Aorta (tissue), 5 donors: ENCODE measurements at regions not wholly inside any gene's neighbourhood (a gene's known extent, or its start where the extent isn't known, plus 50 kb on each side); places are given as distances from the start of the nearest gene placed in this dataset.
A peak's percentile ranks its signal among the peaks of the same experiment; 100 is the strongest.

Source experiments
- ATAC-seq: fragments of 200-7000 bp; cut with Tn5 transposase; one replicate; pipeline ENCODE4 v1.9.1; 2022; ENCODE audit warnings: moderate library complexity; ENCODE audit not compliant: low FRiP score
- DNase-seq, 2 donors: peaks; one replicate each; pipeline ENCODE4 v3.0.0-alpha.2; 2020
- H3K27ac ChIP-seq, 2 donors: one replicate each; pipeline ENCODE4 v1.5.1; 2013; ENCODE audit warnings: low read length in 2 of 2, mild to moderate bottlenecking in 2 of 2, moderate library complexity in 2 of 2, control low read depth in 1 of 2, inconsistent platforms in 1 of 2, low read depth in 1 of 2
- H3K27me3 ChIP-seq, 2 donors: one replicate each; pipeline ENCODE4 v1.6.1; 2013; ENCODE audit warnings: control low read depth in 1 of 2, low read length in 1 of 2, mild to moderate bottlenecking in 1 of 2, moderate library complexity in 1 of 2; ENCODE audit not compliant: insufficient read depth in 2 of 2, control insufficient read depth in 1 of 2
- H3K36me3 ChIP-seq, 2 donors: one replicate each; pipeline ENCODE4 v1.6.1; 2013; ENCODE audit warnings: control low read depth in 1 of 2, low read length in 1 of 2, mild to moderate bottlenecking in 1 of 2; ENCODE audit not compliant: insufficient read depth in 2 of 2, control insufficient read depth in 1 of 2
- H3K4me1 ChIP-seq, 2 donors: one replicate each; pipeline ENCODE4 v1.6.1; 2013; ENCODE audit warnings: low read length in 2 of 2, control low read depth in 1 of 2, mild to moderate bottlenecking in 1 of 2, moderate library complexity in 1 of 2; ENCODE audit not compliant: insufficient read depth in 2 of 2, control insufficient read depth in 1 of 2
- H3K4me3 ChIP-seq, 2 donors: one replicate each; pipeline ENCODE4 v1.5.1; 2013; ENCODE audit warnings: low read length in 2 of 2, control low read depth in 1 of 2, mild to moderate bottlenecking in 1 of 2
- H3K9me3 ChIP-seq: one replicate; pipeline ENCODE4 v1.6.1; 2013; ENCODE audit warnings: mild to moderate bottlenecking, low read length; ENCODE audit not compliant: control insufficient read depth
- WGBS, 2 donors: extraction: QIAGEN DNeasy Blood & Tissue Kit; methylation state at CpG; one replicate each; pipeline ENCODE4 v1.1.7; 2013; 5-methylcytosine and 5-hydroxymethylcytosine counted together
- intact Hi-C, 2 donors: fragments of 100-400 bp; cut with DNase I; formaldehyde crosslinking; loops; one replicate each; pipeline versions ENCODE4 v1.14.2 to v1.15.0; 2022
- donor health status: healthy with polysubstance abuse.
- donor health status: Bipolar disorder and iron deficiency.
- donor health status: DM: no; HTN: no; CAD: no.
- donor health status: DM: no; HTN: no; CAD: no.
- donor health status: DM: yes; HTN: yes; CAD: no.

DNA sequence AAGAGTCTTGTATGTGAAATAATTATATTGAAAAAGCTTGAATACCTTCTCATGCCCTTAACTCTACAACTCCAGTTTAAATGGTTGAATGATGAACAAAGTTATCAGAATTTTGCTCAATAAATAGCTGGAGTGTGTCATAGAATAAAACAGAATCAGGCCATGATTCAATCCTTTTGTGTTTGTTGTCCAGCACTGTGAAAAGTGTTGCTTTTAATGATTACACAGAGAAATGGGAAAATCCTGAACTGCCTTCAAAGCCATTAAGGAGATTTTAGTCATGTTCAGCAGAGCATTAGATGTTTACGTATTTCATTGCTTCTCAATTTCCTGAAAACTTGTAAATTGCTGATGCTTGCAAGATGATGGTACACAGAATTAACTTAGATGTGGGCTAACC is 262.9 kb upstream of the BTBD3 start:
- peaks cover 0 to 2% of the 10 kb centered on the region in 2 donors for H3K27me3 ChIP-seq
- H3K4me1 ChIP-seq, result no peaks in the 10 kb centered on the region
- no peak overlapping the region for H3K27ac ChIP-seq
- 94 to 99% methylated on average over 1 of the region's 1 CpG for WGBS, 2 donors
- intact Hi-C loops, result no loop called here
- DNase-seq (no peak), ATAC-seq (no peak)
- no peaks in the 10 kb centered on the region for H3K36me3 ChIP-seq
- H3K9me3 ChIP-seq, result peaks cover 2% of the 10 kb centered on the region
- H3K4me3 ChIP-seq, result no peak overlapping the region

DNA sequence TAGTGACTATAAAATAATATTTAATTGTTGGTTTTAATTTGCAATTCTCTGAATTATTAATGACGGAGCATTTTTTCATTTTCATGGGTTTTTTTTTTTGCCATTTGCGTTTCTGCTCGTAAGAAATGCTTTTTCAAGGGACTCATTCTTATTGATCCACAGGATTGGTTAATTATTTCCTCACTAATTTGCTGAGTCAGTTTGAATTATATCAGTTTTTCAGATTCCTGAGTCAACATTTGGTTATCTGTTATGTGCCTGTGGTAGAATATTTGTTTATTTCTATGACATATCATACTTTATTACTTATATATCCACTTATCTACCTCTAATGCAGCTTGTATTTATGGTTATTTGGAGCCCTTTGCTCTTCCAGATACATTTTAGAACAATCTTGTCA is 257.0 kb upstream of the BTBD3 start:
- H3K4me1 ChIP-seq, result no peaks in the 10 kb centered on the region
- no peak overlapping the region for H3K27ac ChIP-seq
- H3K27me3 ChIP-seq, result no peaks in the 10 kb centered on the region
- no peak overlapping the region for H3K4me3 ChIP-seq
- ATAC-seq, result no peak
- H3K36me3 ChIP-seq, result no peaks in the 10 kb centered on the region
- 88 to 90% methylated on average over 3 of the region's 3 CpGs for WGBS, 2 donors
- intact Hi-C loops, result no loop called here
- DNase-seq, result no peak
- H3K9me3 ChIP-seq, result no peaks in the 10 kb centered on the region

DNA sequence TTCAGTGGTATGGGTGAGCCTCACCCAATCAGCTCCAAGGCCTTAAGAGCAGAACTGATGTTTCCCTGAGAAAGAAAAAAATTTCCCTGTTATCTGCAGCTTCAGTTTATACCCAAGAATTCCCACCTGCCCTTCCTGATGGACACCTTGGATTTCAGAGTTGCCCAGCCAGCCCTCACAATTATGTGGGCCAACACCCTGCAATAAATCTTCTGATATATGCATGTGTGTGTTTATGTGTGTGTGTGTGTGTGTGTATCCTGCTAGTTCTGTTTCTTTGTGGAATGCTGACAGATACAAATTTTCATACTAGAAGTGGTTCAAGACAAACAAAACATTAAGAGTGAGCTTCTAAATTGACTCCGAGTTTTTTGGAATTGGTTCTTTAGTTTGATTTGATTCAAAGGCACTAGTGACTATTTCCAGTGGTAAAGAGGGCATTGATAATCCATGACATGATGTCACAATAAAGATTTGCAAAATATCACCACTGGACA is 246.6 kb upstream of the BTBD3 start:
- intact Hi-C loops, result no loop called here
- no peak overlapping the region for H3K4me3 ChIP-seq
- no peak overlapping the region for H3K27ac ChIP-seq
- H3K9me3 ChIP-seq, result peaks cover 1% of the 10 kb centered on the region
- ATAC-seq, result no peak
- H3K36me3 ChIP-seq, result no peaks in the 10 kb centered on the region
- H3K27me3 ChIP-seq, result no peaks in the 10 kb centered on the region
- WGBS, 2 donors, result 21 to 42% methylated on average over 1 of the region's 1 CpG
- no peak for DNase-seq
- H3K4me1 ChIP-seq, result no peaks in the 10 kb centered on the region

DNA sequence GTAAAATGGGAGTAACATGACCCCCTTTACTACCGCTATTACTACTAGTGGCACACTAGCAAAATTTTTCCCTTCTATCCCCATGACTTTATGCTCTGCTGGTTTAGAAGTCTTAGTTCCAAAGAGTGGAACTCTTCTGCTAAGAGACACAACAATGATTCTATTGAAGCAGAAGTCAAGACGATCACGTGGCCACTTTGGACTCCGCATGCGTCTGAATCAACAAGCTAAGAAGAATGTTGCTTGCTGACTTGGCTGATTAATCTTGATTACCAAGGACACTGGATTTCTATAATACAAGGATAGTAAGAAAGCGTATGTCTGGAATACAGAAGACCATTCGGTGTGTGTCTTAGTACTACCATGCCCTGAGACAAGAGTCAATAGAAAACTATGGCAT is 244.7 kb upstream of the BTBD3 start:
- ATAC-seq (no peak), DNase-seq (no peak)
- H3K27ac ChIP-seq, result no peak overlapping the region
- no peak overlapping the region for H3K4me3 ChIP-seq
- intact Hi-C loops, result no loop called here
- WGBS, 2 donors, result 87 to 93% methylated on average over 7 of the region's 7 CpGs
- H3K27me3 ChIP-seq, result no peaks in the 10 kb centered on the region
- H3K9me3 ChIP-seq, result peaks cover under 1% of the 10 kb centered on the region
- no peaks in the 10 kb centered on the region for H3K4me1 ChIP-seq
- H3K36me3 ChIP-seq, result no peaks in the 10 kb centered on the region

DNA sequence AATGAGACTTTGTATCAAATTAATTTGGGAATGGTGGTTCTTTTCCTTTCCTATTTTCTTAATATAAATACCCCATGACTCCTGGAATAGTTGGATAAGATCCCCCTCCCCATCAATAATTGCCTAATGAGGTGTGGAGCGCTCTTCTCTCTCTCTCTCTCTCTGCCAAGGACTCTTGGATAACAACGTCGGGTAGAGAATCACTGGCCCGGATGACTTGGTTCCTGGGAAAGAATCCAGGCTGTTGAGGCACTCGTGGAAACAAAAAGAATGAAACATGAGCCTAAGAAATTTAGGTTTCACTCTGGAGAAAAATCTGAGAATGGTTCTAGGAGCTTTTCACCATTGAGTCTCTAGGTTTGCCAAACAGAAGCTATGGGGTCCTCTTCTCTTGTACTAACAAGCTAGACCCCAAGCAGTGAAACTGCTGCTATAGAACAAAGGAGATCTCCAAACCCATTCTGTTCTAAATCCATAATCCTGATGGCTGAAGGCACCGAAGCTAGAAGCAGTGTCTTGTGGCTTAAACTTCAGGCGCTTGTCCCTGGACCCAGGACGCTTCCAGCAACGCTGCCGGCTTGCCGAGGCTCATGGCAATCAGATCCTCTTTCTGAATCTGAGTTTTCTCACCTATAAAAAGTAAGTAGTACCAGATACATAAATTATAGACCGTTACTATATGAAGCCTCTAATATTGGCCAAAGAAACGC is 241.6 kb upstream of the BTBD3 start:
- DNase-seq (no peak), ATAC-seq (peak; percentile 30)
- Histone ChIP-seq H3K27me3 (no peaks in the 10 kb centered on the region), H3K4me3 (no peak overlapping the region), H3K9me3 (no peaks in the 10 kb centered on the region), H3K27ac (no peak overlapping the region), H3K4me1 (no peaks in the 10 kb centered on the region), H3K36me3 (no peaks in the 10 kb centered on the region)
- intact Hi-C loops, result no loop called here
- WGBS, 2 donors, result 29 to 34% methylated on average over 13 of the region's 13 CpGs

DNA sequence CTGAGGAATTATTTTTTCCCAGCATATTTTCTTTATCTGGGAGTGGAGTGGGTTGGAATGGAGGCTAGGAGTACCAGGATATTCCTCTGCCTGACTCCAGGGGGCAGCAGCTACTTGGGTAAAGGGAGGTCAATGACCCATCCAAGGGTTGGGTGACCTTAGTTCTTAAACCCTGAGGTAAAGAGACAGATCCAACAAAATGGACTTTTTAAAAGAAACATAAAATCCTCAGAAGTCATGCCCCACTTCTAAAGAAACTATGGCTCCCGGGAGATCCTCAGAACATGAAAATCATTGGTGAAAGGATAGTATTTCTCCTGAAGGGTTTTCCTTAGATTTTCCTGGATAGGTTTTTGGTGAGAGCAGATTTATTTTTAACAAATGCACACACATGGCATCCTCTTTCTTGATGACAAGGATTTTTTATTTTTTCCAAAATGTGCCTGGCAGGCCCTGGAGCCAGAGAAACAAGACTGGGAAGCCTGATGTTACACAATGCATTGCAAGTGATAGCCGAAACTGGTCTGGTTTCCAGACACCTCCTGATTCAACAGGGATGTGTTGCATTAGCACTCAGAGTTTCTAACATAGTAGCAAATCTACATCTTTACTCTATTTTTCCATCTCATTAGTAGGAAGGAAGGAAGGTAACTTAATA is 240.9 kb upstream of the BTBD3 start:
- H3K4me1 ChIP-seq, result no peaks in the 10 kb centered on the region
- peak; percentile 79 for ATAC-seq
- WGBS, 2 donors, result 45 to 52% methylated on average over 2 of the region's 2 CpGs
- no peak for DNase-seq
- no peaks in the 10 kb centered on the region for H3K9me3 ChIP-seq
- no peak overlapping the region for H3K27ac ChIP-seq
- H3K36me3 ChIP-seq, result no peaks in the 10 kb centered on the region
- H3K27me3 ChIP-seq, result no peaks in the 10 kb centered on the region
- H3K4me3 ChIP-seq, result no peak overlapping the region
- intact Hi-C loops, result no loop called here

DNA sequence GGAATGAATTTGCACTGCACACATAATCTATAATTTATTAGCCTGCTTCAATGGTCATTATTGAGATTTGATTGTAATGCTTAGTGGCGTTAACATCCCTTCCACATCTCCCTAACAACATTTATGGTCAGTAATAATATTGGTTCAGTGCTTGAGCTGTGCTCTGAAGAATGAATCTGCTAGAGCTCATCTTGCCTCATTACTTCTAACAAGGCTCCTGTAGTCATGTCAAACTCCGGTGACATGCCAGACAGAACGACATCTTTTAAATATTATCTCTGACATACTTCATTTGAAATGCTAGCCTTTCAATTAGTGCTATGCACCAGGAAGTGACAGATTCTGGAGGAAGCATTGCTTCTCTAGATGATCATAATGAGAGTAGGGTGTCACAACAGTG is 240.3 kb upstream of the BTBD3 start:
- no peak for DNase-seq
- WGBS, 2 donors, result 84 to 90% methylated on average over 3 of the region's 3 CpGs
- no peaks in the 10 kb centered on the region for H3K4me1 ChIP-seq
- no peaks in the 10 kb centered on the region for H3K27me3 ChIP-seq
- ATAC-seq, result no peak
- H3K4me3 ChIP-seq, result no peak overlapping the region
- no peaks in the 10 kb centered on the region for H3K9me3 ChIP-seq
- no peak overlapping the region for H3K27ac ChIP-seq
- intact Hi-C loops, result no loop called here
- H3K36me3 ChIP-seq, result no peaks in the 10 kb centered on the region

DNA sequence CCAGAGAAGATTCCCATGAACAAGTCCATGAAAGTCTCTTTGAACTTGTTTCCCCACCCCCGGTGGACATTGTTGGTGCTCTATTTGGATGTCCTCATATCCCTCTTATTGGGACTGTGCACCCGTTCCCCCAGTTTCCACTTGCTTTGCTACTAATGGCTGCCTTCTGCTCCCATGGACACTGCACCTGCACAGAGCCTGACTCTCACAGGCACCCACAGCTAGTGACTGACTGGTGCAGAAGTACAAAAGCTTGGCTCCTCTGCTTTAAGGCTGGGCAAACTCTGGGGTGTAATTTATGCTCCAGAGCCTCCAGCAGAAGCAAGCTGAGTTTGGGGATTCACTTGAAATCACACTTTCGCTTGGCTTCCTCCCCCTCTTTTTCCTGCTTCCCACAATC is 239.9 kb upstream of the BTBD3 start:
- 92 to 93% methylated on average over 3 of the region's 3 CpGs for WGBS, 2 donors
- ATAC-seq, result no peak

DNA sequence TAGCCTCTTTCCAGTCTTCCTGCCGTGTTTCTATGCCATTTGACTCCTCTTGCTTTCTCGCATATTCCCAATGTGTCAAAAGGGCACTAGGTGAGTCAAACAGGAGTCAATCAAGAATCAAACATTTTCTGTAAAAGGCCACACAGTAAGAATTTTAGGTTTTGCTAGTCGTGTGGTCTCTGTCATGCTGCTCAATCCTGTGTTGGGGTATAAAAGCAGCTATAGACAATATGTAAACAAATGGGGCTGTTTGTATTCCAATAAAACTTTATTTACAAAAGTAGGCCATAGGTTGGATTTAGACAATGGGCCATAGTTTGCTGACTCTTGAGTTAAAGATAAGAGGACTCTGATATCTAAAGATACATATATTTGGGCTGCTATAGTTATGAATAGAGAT is 235.4 kb upstream of the BTBD3 start:
- no peak for DNase-seq
- H3K27me3 ChIP-seq, result no peaks in the 10 kb centered on the region
- no peak for ATAC-seq
- intact Hi-C loops, result no loop called here
- H3K27ac ChIP-seq, result no peak overlapping the region
- H3K9me3 ChIP-seq, result no peaks in the 10 kb centered on the region
- H3K4me3 ChIP-seq, result no peak overlapping the region
- no peaks in the 10 kb centered on the region for H3K4me1 ChIP-seq
- WGBS, 2 donors, result 49 to 62% methylated on average over 3 of the region's 3 CpGs
- no peaks in the 10 kb centered on the region for H3K36me3 ChIP-seq

More for the DNA sequence above, 239.9 kb upstream of the BTBD3 start:
- no peaks in the 10 kb centered on the region for H3K27me3 ChIP-seq
- H3K4me1 ChIP-seq, result no peaks in the 10 kb centered on the region
- H3K36me3 ChIP-seq, result no peaks in the 10 kb centered on the region
- intact Hi-C loops, result no loop called here
- no peak overlapping the region for H3K4me3 ChIP-seq
- no peaks in the 10 kb centered on the region for H3K9me3 ChIP-seq
- no peak for DNase-seq
- H3K27ac ChIP-seq, result no peak overlapping the region
